ENCODE measurements at regions not wholly inside any gene's neighbourhood (a gene's known extent, or its start where the extent isn't known, plus 50 kb on each side); places are given as distances from the start of the nearest gene placed in this dataset.

DNA sequence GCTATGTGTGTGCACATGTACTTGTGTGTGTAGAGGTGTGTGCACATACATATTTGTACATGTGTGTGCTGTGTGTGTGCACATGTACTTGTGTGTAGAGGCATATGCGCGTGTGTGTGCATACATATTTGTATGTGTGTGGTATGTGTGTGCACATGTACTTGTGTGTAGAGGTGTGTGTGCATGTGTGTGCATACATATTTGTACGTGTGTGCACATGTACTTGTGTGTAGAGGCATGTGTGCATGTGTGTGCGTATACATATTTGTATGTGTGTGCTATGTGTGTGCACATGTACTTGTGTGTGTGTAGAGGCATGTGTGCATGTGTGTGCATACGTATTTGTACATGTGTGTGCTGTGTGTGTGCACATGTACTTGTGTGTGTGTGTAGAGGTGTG lies 291.9 kb downstream of the AJAP1 start (continued):
- TF ChIP-seq, protein P1, sequence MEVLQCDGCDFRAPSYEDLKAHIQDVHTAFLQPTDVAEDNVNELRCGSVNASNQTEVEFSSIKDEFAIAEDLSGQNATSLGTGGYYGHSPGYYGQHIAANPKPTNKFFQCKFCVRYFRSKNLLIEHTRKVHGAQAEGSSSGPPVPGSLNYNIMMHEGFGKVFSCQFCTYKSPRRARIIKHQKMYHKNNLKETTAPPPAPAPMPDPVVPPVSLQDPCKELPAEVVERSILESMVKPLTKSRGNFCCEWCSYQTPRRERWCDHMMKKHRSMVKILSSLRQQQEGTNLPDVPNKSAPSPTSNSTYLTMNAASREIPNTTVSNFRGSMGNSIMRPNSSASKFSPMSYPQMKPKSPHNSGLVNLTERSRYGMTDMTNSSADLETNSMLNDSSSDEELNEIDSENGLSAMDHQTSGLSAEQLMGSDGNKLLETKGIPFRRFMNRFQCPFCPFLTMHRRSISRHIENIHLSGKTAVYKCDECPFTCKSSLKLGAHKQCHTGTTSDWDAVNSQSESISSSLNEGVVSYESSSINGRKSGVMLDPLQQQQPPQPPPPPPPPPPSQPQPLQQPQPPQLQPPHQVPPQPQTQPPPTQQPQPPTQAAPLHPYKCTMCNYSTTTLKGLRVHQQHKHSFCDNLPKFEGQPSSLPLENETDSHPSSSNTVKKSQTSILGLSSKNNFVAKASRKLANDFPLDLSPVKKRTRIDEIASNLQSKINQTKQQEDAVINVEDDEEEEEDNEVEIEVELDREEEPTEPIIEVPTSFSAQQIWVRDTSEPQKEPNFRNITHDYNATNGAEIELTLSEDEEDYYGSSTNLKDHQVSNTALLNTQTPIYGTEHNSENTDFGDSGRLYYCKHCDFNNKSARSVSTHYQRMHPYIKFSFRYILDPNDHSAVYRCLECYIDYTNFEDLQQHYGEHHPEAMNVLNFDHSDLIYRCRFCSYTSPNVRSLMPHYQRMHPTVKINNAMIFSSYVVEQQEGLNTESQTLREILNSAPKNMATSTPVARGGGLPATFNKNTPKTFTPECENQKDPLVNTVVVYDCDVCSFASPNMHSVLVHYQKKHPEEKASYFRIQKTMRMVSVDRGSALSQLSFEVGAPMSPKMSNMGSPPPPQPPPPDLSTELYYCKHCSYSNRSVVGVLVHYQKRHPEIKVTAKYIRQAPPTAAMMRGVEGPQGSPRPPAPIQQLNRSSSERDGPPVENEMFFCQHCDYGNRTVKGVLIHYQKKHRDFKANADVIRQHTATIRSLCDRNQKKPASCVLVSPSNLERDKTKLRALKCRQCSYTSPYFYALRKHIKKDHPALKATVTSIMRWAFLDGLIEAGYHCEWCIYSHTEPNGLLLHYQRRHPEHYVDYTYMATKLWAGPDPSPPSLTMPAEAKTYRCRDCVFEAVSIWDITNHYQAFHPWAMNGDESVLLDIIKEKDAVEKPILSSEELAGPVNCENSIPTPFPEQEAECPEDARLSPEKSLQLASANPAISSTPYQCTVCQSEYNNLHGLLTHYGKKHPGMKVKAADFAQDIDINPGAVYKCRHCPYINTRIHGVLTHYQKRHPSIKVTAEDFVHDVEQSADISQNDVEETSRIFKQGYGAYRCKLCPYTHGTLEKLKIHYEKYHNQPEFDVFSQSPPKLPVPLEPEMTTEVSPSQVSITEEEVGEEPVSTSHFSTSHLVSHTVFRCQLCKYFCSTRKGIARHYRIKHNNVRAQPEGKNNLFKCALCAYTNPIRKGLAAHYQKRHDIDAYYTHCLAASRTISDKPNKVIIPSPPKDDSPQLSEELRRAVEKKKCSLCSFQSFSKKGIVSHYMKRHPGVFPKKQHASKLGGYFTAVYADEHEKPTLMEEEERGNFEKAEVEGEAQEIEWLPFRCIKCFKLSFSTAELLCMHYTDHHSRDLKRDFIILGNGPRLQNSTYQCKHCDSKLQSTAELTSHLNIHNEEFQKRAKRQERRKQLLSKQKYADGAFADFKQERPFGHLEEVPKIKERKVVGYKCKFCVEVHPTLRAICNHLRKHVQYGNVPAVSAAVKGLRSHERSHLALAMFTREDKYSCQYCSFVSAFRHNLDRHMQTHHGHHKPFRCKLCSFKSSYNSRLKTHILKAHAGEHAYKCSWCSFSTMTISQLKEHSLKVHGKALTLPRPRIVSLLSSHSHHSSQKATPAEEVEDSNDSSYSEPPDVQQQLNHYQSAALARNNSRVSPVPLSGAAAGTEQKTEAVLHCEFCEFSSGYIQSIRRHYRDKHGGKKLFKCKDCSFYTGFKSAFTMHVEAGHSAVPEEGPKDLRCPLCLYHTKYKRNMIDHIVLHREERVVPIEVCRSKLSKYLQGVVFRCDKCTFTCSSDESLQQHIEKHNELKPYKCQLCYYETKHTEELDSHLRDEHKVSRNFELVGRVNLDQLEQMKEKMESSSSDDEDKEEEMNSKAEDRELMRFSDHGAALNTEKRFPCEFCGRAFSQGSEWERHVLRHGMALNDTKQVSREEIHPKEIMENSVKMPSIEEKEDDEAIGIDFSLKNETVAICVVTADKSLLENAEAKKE (CRISPR knock-in tag; IDR thresholded peaks at IDR 0.05), result no peak
- TF ChIP-seq, protein P2, sequence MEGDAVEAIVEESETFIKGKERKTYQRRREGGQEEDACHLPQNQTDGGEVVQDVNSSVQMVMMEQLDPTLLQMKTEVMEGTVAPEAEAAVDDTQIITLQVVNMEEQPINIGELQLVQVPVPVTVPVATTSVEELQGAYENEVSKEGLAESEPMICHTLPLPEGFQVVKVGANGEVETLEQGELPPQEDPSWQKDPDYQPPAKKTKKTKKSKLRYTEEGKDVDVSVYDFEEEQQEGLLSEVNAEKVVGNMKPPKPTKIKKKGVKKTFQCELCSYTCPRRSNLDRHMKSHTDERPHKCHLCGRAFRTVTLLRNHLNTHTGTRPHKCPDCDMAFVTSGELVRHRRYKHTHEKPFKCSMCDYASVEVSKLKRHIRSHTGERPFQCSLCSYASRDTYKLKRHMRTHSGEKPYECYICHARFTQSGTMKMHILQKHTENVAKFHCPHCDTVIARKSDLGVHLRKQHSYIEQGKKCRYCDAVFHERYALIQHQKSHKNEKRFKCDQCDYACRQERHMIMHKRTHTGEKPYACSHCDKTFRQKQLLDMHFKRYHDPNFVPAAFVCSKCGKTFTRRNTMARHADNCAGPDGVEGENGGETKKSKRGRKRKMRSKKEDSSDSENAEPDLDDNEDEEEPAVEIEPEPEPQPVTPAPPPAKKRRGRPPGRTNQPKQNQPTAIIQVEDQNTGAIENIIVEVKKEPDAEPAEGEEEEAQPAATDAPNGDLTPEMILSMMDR (conservative IDR thresholded peaks at IDR 0.05; ENCODE audit: low read depth in 2 of 2), result no peak

DNA sequence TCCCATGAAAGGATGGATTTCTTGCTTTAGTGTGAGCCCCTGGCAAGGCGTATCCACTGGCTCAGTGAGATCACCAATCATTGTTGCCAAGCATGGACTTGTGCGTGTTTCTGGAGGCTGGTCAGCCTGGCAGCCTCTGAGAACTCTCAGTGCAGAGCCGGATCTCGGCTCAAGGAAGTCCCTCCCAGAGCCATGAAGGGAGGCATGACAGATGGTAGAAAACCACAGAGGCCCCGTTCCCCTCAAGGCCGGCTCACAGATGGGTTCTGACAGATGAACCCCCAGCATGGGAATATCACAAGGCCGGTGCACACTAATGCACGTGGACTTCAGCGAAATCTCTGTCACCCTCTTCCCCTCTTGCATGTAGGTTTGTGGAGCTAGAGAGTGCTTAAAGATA lies 290.5 kb downstream of the AJAP1 start:
- H2AFZ ChIP-seq, result no peak overlapping the region
- H3F3A ChIP-seq (replicated peaks; ENCODE audit: low read depth), result no peaks in the 10 kb centered on the region
- H3K4me1 ChIP-seq (ENCODE audit: insufficient read depth), result no peaks in the 10 kb centered on the region
- H3K9me2 ChIP-seq (ENCODE audit: insufficient read depth), result no peaks in the 10 kb centered on the region
- H3K4me3 ChIP-seq, result no peak overlapping the region
- Mint-ChIP-seq H3K4me1 (no peaks in the 10 kb centered on the region), H3K36me3 (ENCODE audit: low read depth) (peaks cover 5% of the 10 kb centered on the region; the same call in 1 of the 3 replicates), H3K27ac (no peak overlapping the region), H3K27me3 (ENCODE audit: insufficient read depth, low read depth, poor library complexity) (peaks cover 5% of the 10 kb centered on the region), H3K9me3 (peaks cover 15% of the 10 kb centered on the region), H3K4me3 (no peak overlapping the region)
- ATAC-seq, result no peak
- no peaks in the 10 kb centered on the region for H4K20me1 ChIP-seq (replicated peaks; ENCODE audit: insufficient read depth)
- no peaks in the 10 kb centered on the region for H3K79me2 ChIP-seq (replicated peaks; ENCODE audit: insufficient read depth)
- no peak overlapping the region for H3K27ac ChIP-seq (ENCODE audit: low read depth)
- peaks cover under 1% of the 10 kb centered on the region for H3K36me3 ChIP-seq (ENCODE audit: insufficient read depth)
- H3K27me3 ChIP-seq (ENCODE audit: insufficient read depth), result no peaks in the 10 kb centered on the region
- H3K4me2 ChIP-seq, result no peak overlapping the region
- DNase-seq (ENCODE audit: low spot score), result no peak
- TF ChIP-seq POLR2AphosphoS5 (IDR thresholded peaks at IDR 0.05; ENCODE audit: low read depth) (no peak), EZH2 (IDR thresholded peaks at IDR 0.05; ENCODE audit: low read depth, unreplicated experiment) (no peak), CREB1 (CRISPR knock-in tag; IDR thresholded peaks at IDR 0.05; ENCODE audit: low read depth) (no peak)
- TF ChIP-seq, protein P1 (CRISPR knock-in tag; IDR thresholded peaks at IDR 0.05), result no peak
